HG03159 (cell line): ENCODE measurements at regions not wholly inside any gene's neighbourhood (a gene's known extent, or its start where the extent isn't known, plus 50 kb on each side); places are given as distances from the start of the nearest gene placed in this dataset.

Experiments used
- ATAC-seq: cut with Tn5 transposase; IDR thresholded peaks from one replicate; pipeline ENCODE4 v1.9.1; 2021; ENCODE audit warnings: mild to moderate bottlenecking, moderate library complexity; ENCODE audit not compliant: unreplicated experiment

- ATAC-seq, result no peak
Measured at GRCh38 chr1:117678246-117678977, 72.6 kb downstream of the TENT5C start.

GRCh38 chr1:117679299-117679698 is 73.5 kb downstream of the TENT5C start:
- no peak for ATAC-seq

- ATAC-seq, result no peak
Measured at GRCh38 chr1:117679868-117680267, 74.0 kb downstream of the TENT5C start.

GRCh38 chr1:117680316-117681002 is 74.6 kb downstream of the TENT5C start:
- no peak for ATAC-seq

- ATAC-seq, result no peak
Measured at GRCh38 chr1:117681093-117681900, 75.4 kb downstream of the TENT5C start.

GRCh38 chr1:117681901-117682250 is 76.0 kb downstream of the TENT5C start:
- no peak for ATAC-seq

- ATAC-seq, result no peak
Measured at GRCh38 chr1:117682372-117682771, 76.5 kb downstream of the TENT5C start.

GRCh38 chr1:117683571-117684285 is 77.9 kb downstream of the TENT5C start:
- no peak for ATAC-seq

- no peak for ATAC-seq
Measured at GRCh38 chr1:117685936-117686806, 80.3 kb downstream of the TENT5C start.

- no peak for ATAC-seq
Measured at GRCh38 chr1:117686907-117687306, 81.1 kb downstream of the TENT5C start.

GRCh38 chr1:117689997-117690625 is 84.3 kb downstream of the TENT5C start:
- ATAC-seq, result no peak

GRCh38 chr1:117691942-117692341 is 86.1 kb downstream of the TENT5C start:
- no peak for ATAC-seq

GRCh38 chr1:117694543-117694942 is 88.7 kb downstream of the TENT5C start:
- ATAC-seq, result no peak

GRCh38 chr1:117695796-117696490 is 90.1 kb downstream of the TENT5C start:
- no peak for ATAC-seq

- no peak for ATAC-seq
Measured at GRCh38 chr1:117696561-117696960, 90.7 kb downstream of the TENT5C start.

- no peak for ATAC-seq
Measured at GRCh38 chr1:117697220-117697781, 91.5 kb downstream of the TENT5C start.

- no peak for ATAC-seq
Measured at GRCh38 chr1:117698398-117699160, 92.7 kb downstream of the TENT5C start.

- no peak for ATAC-seq
Measured at GRCh38 chr1:117699953-117700352, 94.1 kb downstream of the TENT5C start.
